Activated B cell treated with CpG ODN at 0.5 μM for 24 hours (primary cell): ENCODE measurements at regions not wholly inside any gene's neighbourhood (a gene's known extent, or its start where the extent isn't known, plus 50 kb on each side); places are given as distances from the start of the nearest gene placed in this dataset.

ENCODE experiments used
- ATAC-seq: fragments of 200-7000 bp; cut with Tn5 transposase; one replicate; pipeline ENCODE4 v1.10.0; 2021; ENCODE audit warnings: low read depth, mild to moderate bottlenecking, moderate library complexity
- CTCF ChIA-PET: fragments of 350-600 bp; sonication (Branson Sonifier 250); formaldehyde crosslinking; loops from one replicate; lab custom pipeline; 2021; ENCODE audit warnings: antibody characterized with exemption; lab: Charles Lee
- POLR2A ChIA-PET: fragments of 350-600 bp; sonication (Branson Sonifier 250); formaldehyde crosslinking; loops from one replicate; lab custom pipeline; 2021; ENCODE audit warnings: antibody characterized with exemption; lab: Charles Lee
- DNase-seq: peaks from one replicate; pipeline ENCODE4 v3.0.0; 2022
- H3K27ac Mint-ChIP-seq: one replicate; pipeline ENCODE4 v1.8.0; 2020; ENCODE audit warnings: mixed read lengths
- H3K27me3 Mint-ChIP-seq: one replicate; pipeline ENCODE4 v1.8.0; 2021; ENCODE audit warnings: mixed read lengths
- H3K36me3 Mint-ChIP-seq: one replicate; pipeline ENCODE4 v1.8.0; 2021; ENCODE audit warnings: low read depth, mixed read lengths
- H3K4me1 Mint-ChIP-seq: one replicate; pipeline ENCODE4 v1.8.0; 2021; ENCODE audit warnings: mixed read lengths
- H3K4me3 Mint-ChIP-seq: one replicate; pipeline ENCODE4 v1.8.0; 2020; ENCODE audit warnings: mild to moderate bottlenecking, mixed read lengths
- H3K9me3 Mint-ChIP-seq: one replicate; pipeline ENCODE4 v1.8.0; 2020; ENCODE audit warnings: mixed read lengths
- intact Hi-C: fragments of 100-400 bp; cut with micrococcal nuclease; formaldehyde crosslinking; loops from one replicate; pipeline ENCODE4 v1.15.1; 2024
- TF ChIP-seq, protein P1 (sequence below): fragments of 200-600 bp; IDR thresholded peaks from one replicate; pipeline ENCODE4 v1.8.0; 2022; ENCODE audit warnings: antibody characterized with exemption, mild to moderate bottlenecking

DNA sequence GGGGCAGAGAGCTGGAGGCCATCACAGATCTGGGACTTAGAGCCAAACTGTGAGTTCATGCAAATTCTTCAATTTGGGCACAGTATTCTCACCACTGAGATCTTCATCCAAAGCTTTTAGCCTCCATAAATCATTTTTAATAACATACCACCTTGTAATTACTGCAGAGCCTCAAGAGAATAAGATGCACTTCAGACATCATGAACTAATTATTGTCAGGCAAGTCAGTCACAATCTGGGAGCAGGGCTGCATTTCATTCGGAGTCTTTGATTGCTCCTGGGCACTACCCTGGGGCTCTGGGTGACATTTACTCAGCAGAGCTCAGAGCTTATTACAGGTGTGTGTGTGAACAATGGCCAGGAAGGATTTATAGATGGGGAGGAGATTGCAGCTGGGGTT is 623.7 kb downstream of the PTPRU start:
- H3K36me3 Mint-ChIP-seq = peaks cover 2% of the 10 kb centered on the region
- no peak for ATAC-seq
- no peak overlapping the region for H3K4me3 Mint-ChIP-seq
- H3K27me3 Mint-ChIP-seq = no peaks in the 10 kb centered on the region
- no peak overlapping the region for H3K27ac Mint-ChIP-seq
- intact Hi-C loops = no loop called here
- ChIA-PET CTCF (no interaction called here), POLR2A (no interaction called here)
- TF ChIP-seq, protein P1, sequence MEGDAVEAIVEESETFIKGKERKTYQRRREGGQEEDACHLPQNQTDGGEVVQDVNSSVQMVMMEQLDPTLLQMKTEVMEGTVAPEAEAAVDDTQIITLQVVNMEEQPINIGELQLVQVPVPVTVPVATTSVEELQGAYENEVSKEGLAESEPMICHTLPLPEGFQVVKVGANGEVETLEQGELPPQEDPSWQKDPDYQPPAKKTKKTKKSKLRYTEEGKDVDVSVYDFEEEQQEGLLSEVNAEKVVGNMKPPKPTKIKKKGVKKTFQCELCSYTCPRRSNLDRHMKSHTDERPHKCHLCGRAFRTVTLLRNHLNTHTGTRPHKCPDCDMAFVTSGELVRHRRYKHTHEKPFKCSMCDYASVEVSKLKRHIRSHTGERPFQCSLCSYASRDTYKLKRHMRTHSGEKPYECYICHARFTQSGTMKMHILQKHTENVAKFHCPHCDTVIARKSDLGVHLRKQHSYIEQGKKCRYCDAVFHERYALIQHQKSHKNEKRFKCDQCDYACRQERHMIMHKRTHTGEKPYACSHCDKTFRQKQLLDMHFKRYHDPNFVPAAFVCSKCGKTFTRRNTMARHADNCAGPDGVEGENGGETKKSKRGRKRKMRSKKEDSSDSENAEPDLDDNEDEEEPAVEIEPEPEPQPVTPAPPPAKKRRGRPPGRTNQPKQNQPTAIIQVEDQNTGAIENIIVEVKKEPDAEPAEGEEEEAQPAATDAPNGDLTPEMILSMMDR = no peak
- H3K9me3 Mint-ChIP-seq = peaks cover 21% of the 10 kb centered on the region
- DNase-seq = no peak
- no peaks in the 10 kb centered on the region for H3K4me1 Mint-ChIP-seq

- Mint-ChIP-seq H3K4me1 (no peaks in the 10 kb centered on the region), H3K36me3 (peaks cover 2% of the 10 kb centered on the region), H3K27ac (no peak overlapping the region), H3K9me3 (peaks cover 21% of the 10 kb centered on the region), H3K4me3 (no peak overlapping the region), H3K27me3 (no peaks in the 10 kb centered on the region)
- TF ChIP-seq, protein P1 = no peak
- ATAC-seq = no peak
- ChIA-PET POLR2A (no interaction called here), CTCF (no interaction called here)
- no peak for DNase-seq
- intact Hi-C loops = no loop called here
These were observed 622.8 kb downstream of the PTPRU start for GRCh38 chr1:29859126-29859525.

DNA sequence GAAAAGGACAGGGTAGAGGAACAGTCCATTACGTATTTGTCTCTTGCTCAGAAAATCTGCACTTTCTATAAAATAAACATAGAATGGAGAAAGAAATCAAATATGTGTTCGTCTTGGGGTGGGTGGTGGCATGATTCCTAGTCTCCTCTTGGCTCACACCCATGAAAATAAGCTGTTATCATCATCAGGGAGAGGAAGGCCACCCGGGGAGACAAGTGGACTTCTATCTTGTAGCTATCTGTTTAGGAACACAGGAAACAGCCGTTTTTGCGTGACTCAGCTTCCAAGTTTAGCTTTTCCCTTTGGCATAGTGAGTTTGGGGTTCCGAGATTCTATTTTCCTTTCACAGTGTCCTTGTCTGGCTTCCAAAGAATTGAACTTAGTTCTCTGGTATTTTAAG is 622.3 kb downstream of the PTPRU start:
- H3K4me3 Mint-ChIP-seq = no peak overlapping the region
- CTCF ChIA-PET = no interaction called here
- POLR2A ChIA-PET = no interaction called here
- intact Hi-C loops = no loop called here
- no peaks in the 10 kb centered on the region for H3K27me3 Mint-ChIP-seq
- peaks cover 21% of the 10 kb centered on the region for H3K9me3 Mint-ChIP-seq
- H3K4me1 Mint-ChIP-seq = no peaks in the 10 kb centered on the region
- H3K36me3 Mint-ChIP-seq = peaks cover 2% of the 10 kb centered on the region
- no peak for DNase-seq
- TF ChIP-seq, protein P1 = no peak
- ATAC-seq = no peak
- no peak overlapping the region for H3K27ac Mint-ChIP-seq

DNA sequence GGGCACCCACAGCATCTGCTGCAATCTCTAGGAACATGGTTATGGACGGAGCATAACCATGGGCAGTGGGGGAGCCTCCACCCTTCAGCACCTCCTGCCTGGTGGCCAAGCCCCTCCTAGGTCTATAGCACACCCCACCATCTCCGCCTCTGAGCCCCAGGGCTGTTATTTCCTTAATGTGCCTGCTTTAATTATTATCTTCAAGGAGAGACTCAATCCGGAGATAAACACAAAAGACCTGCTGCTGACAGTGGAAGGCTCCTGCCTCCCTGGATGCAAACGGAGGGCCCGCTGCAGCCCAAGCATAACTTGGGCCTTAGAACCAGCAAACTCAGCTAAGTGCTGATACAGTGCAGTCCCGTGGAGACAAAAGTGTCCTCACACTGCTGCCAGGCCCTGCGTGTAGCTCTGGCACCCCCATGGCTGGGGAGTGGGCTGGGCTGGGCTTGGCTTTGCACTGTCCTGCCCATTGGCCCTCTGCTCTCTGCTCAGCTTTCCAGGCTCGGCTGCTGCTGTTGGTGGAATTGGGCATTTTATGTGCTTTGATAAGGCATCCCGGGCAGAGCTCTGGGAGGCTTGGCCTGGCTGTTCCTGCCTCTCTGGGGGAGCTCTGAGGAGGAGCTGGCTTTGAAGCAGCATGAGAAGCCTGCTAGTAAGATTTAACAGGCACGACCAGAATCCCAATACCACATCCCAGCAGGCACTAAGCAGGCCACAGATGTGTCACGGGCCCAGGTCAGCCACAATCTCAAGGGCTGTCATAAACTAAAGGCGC is 620.2 kb downstream of the PTPRU start:
- DNase-seq (no peak), ATAC-seq (no peak)
- intact Hi-C loops = no loop called here
- CTCF ChIA-PET = no interaction called here
- Mint-ChIP-seq H3K4me3 (no peak overlapping the region), H3K4me1 (no peaks in the 10 kb centered on the region), H3K27ac (no peak overlapping the region), H3K36me3 (peaks cover 2% of the 10 kb centered on the region), H3K9me3 (peaks cover 15% of the 10 kb centered on the region), H3K27me3 (no peaks in the 10 kb centered on the region)
- TF ChIP-seq, protein P1 = no peak
- POLR2A ChIA-PET = no interaction called here

- POLR2A ChIA-PET = no interaction called here
- intact Hi-C loops = no loop called here
- Mint-ChIP-seq H3K4me1 (no peaks in the 10 kb centered on the region), H3K36me3 (no peaks in the 10 kb centered on the region), H3K9me3 (peaks cover 7% of the 10 kb centered on the region), H3K4me3 (no peak overlapping the region), H3K27ac (no peak overlapping the region), H3K27me3 (no peaks in the 10 kb centered on the region)
- TF ChIP-seq, protein P1 = no peak
- ATAC-seq (no peak), DNase-seq (no peak)
- CTCF ChIA-PET = no interaction called here
These were observed 619.3 kb downstream of the PTPRU start for GRCh38 chr1:29855561-29856160.
